HG02610 (cell line): ENCODE measurements at regions not wholly inside any gene's neighbourhood (a gene's known extent, or its start where the extent isn't known, plus 50 kb on each side); places are given as distances from the start of the nearest gene placed in this dataset.
"Not testable (repeated sequence)": the region's sequence is repeated elsewhere in the genome, so short reads cannot be mapped to it uniquely, and the experiment has no call there.

Source experiments
- ATAC-seq: cut with Tn5 transposase; IDR thresholded peaks from one replicate; pipeline ENCODE4 v1.9.1; 2021; ENCODE audit warnings: mild to moderate bottlenecking, moderate library complexity; ENCODE audit not compliant: unreplicated experiment

DNA sequence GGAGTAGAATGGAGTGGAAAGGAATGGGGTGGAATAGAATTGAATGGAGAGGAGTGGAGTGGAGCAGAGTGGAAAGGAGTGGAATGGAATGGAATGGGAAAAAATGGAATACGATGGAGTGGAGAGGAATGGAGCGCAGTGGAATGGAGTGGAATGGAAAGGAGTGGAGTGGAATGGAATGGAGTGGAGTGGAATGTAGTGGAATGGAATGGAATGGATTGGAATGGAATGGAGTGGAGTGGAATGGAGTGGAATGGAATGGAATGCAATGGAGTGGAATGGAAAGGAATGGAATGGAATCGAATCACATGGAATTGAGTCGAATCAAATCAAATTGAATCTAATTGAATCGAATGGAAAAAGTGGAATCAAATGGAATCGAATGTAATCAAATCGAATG lies 1016.1 kb downstream of the CDY1 start:
- ATAC-seq: no peak

DNA sequence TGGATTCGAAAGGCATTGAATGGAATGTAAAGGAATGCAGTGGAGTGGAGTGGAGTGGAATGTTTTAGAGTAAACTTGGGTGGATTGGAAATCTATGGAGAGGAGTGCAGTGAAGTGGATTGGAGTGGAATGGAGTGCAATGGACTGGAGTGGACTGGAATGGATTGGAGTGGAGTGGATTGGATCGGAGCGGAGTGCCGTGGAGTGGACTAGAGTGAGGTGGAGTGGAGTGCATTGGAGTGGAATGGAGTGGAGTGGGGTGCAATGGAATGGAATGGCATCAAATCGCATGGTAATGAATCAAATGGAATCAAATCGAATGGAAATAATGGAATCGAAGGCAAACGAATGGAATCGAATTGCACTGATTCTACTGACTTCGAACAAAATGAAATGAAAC lies 1023.9 kb downstream of the CDY1 start:
- ATAC-seq: not testable (repeated sequence)

DNA sequence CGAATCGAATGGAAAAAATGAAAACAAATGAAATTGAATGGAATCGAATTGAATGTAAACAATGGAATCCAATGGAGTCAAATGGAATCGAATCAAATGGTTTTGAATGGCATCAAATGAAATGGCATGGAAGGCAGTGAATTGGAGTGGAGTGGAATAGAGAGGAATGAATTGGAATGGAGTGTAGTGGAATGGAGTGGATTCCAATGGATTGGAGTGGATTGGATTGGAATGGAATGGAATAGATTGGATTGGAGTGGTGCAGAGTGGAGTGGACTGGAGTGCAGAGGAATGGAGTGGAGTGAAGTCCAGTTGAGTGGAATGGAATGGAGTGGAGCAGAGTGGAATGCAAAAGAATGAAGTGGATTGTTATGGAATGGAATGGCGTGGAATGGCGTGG lies 1026.3 kb downstream of the CDY1 start:
- ATAC-seq: not testable (repeated sequence)

DNA sequence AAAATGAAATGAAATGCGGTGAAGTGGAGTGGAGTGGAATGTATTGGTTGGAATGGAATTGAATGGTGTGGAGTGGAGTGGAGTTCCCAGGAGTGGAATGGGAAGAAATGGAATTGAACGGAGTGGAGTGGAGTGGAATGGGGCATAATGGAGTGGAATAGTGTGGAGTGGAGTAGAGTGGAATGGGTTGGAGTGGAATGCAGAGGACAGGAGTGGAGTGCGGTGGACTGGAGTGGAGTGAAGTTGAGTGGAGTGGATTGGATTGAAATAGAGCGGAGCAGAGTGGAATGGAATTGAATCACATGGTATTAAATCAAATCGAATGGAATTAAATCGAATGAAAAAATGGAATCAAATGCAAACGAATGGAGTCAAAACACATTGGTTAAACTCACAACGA lies 1042.3 kb downstream of the CDY1 start:
- not testable (repeated sequence) for ATAC-seq

DNA sequence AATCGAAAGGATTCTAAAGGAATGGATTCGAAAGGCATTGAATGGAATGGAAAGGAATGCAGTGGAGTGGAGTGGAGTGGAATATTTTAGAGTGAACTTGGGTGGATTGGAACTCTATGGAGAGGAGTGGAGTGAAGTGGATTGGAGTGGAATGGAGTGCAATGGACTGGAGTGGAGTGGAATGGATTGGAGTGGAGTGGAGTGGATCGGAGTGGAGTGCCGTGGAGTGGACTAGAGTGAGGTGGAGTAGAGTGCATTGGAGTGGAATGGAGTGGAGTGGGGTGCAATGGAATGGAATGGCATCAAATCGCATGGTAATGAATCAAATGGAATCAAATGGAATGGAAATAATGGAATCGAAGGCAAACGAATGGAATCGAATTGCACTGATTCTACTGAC lies 1044.8 kb downstream of the CDY1 start:
- not testable (repeated sequence) for ATAC-seq

DNA sequence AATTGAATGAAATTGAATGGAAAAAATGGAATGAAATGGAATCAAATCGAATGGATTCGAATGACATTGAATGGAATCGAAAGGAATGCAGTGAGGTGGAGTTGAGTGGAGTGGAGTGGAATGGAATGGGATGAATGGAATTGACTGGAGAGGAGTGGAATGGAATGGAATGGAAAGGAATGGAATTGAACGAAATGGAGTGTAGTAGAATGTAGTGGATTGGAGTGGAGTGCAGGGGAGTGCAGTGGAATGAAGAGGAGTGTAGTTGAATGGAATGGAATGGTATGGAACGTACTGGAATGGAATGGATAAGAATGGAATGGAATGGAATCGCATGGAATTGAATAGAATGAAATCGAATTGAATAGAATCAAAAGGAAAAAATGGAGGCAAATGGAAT lies 1047.3 kb downstream of the CDY1 start:
- not testable (repeated sequence) for ATAC-seq

DNA sequence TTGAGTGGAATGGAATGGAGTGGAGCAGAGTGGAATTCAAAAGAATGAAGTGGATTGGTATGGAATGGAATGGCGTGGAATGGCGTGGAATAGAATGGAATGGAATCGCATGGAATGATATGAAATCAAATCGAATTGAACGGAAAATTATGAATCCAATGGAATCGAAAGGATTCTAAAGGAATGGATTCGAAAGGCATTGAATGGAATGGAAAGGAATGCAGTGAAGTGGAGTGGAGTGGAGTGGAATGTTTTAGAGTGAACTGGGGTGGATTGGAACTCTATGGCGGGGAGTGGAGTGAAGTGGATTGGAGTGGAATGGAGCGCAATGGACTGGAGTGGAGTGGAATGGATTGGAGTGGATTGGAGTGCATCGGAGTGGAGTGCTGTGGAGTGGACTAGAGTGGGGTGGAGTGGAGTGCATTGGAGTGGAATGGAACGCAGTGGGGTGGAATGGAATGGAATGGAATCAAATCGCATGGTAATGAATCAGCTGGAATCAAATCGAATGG lies 1048.5 kb downstream of the CDY1 start:
- peak; percentile 45 for ATAC-seq

DNA sequence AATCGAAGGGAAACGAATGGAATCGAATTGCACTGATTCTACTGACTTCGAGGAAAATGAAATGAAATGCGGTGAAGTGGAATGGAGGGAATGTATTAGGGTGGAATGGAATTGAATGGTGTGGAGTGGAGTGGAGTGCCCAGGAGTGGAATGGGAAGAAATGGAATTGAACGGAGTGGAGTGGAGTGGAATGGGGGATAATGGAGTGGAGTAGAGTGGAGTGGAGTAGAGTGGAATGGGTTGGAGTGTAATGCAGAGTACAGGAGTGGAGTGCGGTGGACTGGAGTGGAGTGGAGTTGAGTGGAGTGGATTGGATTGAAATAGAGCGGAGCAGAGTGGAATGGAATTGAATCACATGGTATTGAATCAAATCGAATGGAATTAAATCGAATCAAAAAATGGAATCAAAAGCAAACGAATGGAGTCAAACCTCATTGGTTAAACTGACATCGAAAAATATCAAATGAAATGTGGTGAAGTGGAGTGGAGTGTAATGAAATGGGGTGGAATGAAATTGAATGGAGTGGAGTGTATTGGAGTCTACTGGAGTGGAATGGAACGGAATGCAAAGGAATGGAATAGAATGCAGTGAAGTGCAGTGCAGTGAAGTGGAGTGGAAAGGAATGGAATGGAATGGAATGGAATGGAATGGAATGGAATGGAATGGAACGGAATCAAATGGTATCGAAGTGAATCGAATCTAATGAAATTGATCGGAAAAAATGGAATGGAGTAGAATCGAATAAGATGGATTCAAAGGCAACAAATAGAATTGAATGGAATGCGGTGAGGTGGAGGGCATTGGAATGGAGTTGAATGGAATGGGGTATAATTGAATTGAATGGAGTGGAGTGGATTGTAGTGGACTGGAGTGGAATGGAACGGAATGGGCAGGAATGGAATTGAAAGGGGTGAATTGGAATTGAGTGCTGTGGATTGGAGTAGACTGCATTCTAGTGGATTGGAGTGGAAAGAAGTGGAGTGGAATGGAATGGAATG lies 1049.3 kb downstream of the CDY1 start:
- peak; percentile 66 for ATAC-seq
